Hepatic stellate cell (primary cell): ENCODE measurements at regions not wholly inside any gene's neighbourhood (a gene's known extent, or its start where the extent isn't known, plus 50 kb on each side); places are given as distances from the start of the nearest gene placed in this dataset.

Experiments used
- DNase-seq: peaks from one replicate; pipeline ENCODE4 v3.0.0; 2011; ENCODE audit warnings: low spot score

GRCh38 chr21:32216293-32216692, 62.6 kb downstream of the MIS18A start:
- no peak for DNase-seq

- no peak for DNase-seq
These were observed 63.6 kb downstream of the MIS18A start for GRCh38 chr21:32215306-32215685.

GRCh38 chr21:32214654-32215305, 64.1 kb downstream of the MIS18A start:
- no peak for DNase-seq

GRCh38 chr21:32212116-32212515, 66.7 kb downstream of the MIS18A start:
- DNase-seq, result no peak

GRCh38 chr21:32211306-32211705, 67.5 kb downstream of the MIS18A start:
- DNase-seq, result no peak

GRCh38 chr21:32209580-32209979, 69.3 kb downstream of the MIS18A start:
- no peak for DNase-seq

- DNase-seq, result no peak
These were observed 71.5 kb downstream of the MIS18A start for GRCh38 chr21:32207406-32207716.

GRCh38 chr21:32206631-32207405, 72.0 kb downstream of the MIS18A start:
- no peak for DNase-seq

GRCh38 chr21:32203877-32204480, 74.9 kb downstream of the MIS18A start:
- DNase-seq, result no peak

GRCh38 chr21:32200029-32200428, 78.8 kb downstream of the MIS18A start:
- DNase-seq, result no peak

- no peak for DNase-seq
These were observed 80.5 kb downstream of the MIS18A start for GRCh38 chr21:32198384-32198783.

GRCh38 chr21:32197896-32198295, 81.0 kb downstream of the MIS18A start:
- DNase-seq, result no peak

GRCh38 chr21:32196001-32196400, 82.8 kb downstream of the MIS18A start:
- DNase-seq, result no peak

GRCh38 chr21:32193098-32193465, 85.8 kb downstream of the MIS18A start:
- DNase-seq, result no peak

- no peak for DNase-seq
These were observed 86.4 kb downstream of the MIS18A start for GRCh38 chr21:32192291-32193097.

- DNase-seq, result no peak
These were observed 88.2 kb downstream of the MIS18A start for GRCh38 chr21:32190493-32191144.

- DNase-seq, result no peak
These were observed 89.0 kb downstream of the MIS18A start for GRCh38 chr21:32189688-32190483.

GRCh38 chr21:32186804-32187203, 92.0 kb downstream of the MIS18A start:
- DNase-seq, result no peak

- no peak for DNase-seq
These were observed 93.1 kb downstream of the MIS18A start for GRCh38 chr21:32185726-32186125.

- no peak for DNase-seq
These were observed 93.7 kb downstream of the MIS18A start for GRCh38 chr21:32185103-32185502.

- no peak for DNase-seq
These were observed 94.4 kb downstream of the MIS18A start for GRCh38 chr21:32184485-32184884.
